Natural killer cell treated with Interleukin-12 subunit alpha and Interleukin-12 subunit beta and Interleukin-15 and Interleukin-18, amount 100 ng/mL, for 72 hours (primary cell): ENCODE measurements at regions not wholly inside any gene's neighbourhood (a gene's known extent, or its start where the extent isn't known, plus 50 kb on each side); places are given as distances from the start of the nearest gene placed in this dataset.

Source experiments
- ATAC-seq, 2 donors: fragments of 150-1000 bp; cut with Tn5 transposase in 1 of 2; sonication (Bioruptor Pico), chemical (Tn5 transposase) in 1 of 2; 2 replicates each; pipeline ENCODE4 v1.10.0; 2021
- DNase-seq: peaks from one replicate; pipeline ENCODE4 v3.0.0; 2022; ENCODE audit warnings: low spot score
- H3K27ac Mint-ChIP-seq, 2 donors: 1 replicate in 1 of 2; 2 replicates in 1 of 2; pipeline ENCODE4 v1.8.0; 2022; ENCODE audit warnings: mixed read lengths in 2 of 2, mild to moderate bottlenecking in 1 of 2, moderate library complexity in 1 of 2
- H3K27me3 Mint-ChIP-seq, 2 donors: 1 replicate in 1 of 2; 2 replicates in 1 of 2; pipeline ENCODE4 v1.8.0; 2022; ENCODE audit warnings: mixed read lengths in 2 of 2
- H3K36me3 Mint-ChIP-seq: one replicate; pipeline ENCODE4 v1.8.0; 2022; ENCODE audit warnings: mixed read lengths
- H3K4me1 Mint-ChIP-seq, 2 donors: 1 replicate in 1 of 2; 2 replicates in 1 of 2; pipeline ENCODE4 v1.8.0; 2022; ENCODE audit warnings: low read depth in 2 of 2, mixed read lengths in 2 of 2, mild to moderate bottlenecking in 1 of 2
- H3K4me3 Mint-ChIP-seq: one replicate; pipeline ENCODE4 v1.8.0; 2022; ENCODE audit warnings: mixed read lengths
- H3K9me3 Mint-ChIP-seq: 2 replicates; pipeline ENCODE4 v1.8.0; 2022; ENCODE audit warnings: mixed read lengths

DNA sequence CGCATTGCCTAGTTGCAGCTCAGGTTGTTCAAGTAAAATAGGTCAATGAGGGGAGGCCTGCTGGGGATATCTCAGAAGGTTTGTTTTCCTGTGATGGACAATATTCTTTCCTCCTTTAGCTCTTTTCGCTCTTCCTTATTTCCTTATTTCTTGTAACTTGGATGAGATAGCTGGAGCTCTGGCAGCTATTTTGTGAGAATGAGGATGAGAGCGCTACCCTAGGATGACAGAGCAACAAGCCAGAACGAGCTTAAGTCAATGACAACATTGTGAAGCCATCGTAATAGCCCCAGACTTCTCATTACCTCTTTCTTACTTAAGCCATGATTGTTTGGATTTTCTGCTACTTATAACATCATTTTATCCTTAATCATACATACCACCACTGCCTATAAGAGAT is 124.3 kb upstream of the GATB start:
- H3K4me3 Mint-ChIP-seq, result no peak overlapping the region

GRCh38 chr4:151883747-151884146 is 122.9 kb upstream of the GATB start:
- H3K4me1 Mint-ChIP-seq, result peaks cover 0 to 12% of the 10 kb centered on the region in 2 donors
- no peak for DNase-seq
- ATAC-seq, result no peak
- H3K4me3 Mint-ChIP-seq, result no peak overlapping the region
- no peaks in the 10 kb centered on the region for H3K36me3 Mint-ChIP-seq
- no peak overlapping the region for H3K27ac Mint-ChIP-seq
- no peaks in the 10 kb centered on the region for H3K27me3 Mint-ChIP-seq
- H3K9me3 Mint-ChIP-seq, result no peaks in the 10 kb centered on the region

More for the DNA sequence above, 124.3 kb upstream of the GATB start:
- no peak overlapping the region for H3K27ac Mint-ChIP-seq
- no peaks in the 10 kb centered on the region for H3K9me3 Mint-ChIP-seq
- peaks cover 0 to 12% of the 10 kb centered on the region in 2 donors for H3K4me1 Mint-ChIP-seq
- DNase-seq (no peak), ATAC-seq (no peak)
- H3K36me3 Mint-ChIP-seq, result no peaks in the 10 kb centered on the region
- no peaks in the 10 kb centered on the region for H3K27me3 Mint-ChIP-seq

GRCh38 chr4:151882072-151882803 is 121.4 kb upstream of the GATB start:
- Mint-ChIP-seq H3K27ac (no peak overlapping the region), H3K4me3 (no peak overlapping the region), H3K36me3 (no peaks in the 10 kb centered on the region), H3K4me1 (peaks cover 0 to under 1% of the 10 kb centered on the region in 2 donors), H3K9me3 (no peaks in the 10 kb centered on the region), H3K27me3 (no peaks in the 10 kb centered on the region)
- ATAC-seq, result peak in 1 of 2 donors; percentile 60
- no peak for DNase-seq

DNA sequence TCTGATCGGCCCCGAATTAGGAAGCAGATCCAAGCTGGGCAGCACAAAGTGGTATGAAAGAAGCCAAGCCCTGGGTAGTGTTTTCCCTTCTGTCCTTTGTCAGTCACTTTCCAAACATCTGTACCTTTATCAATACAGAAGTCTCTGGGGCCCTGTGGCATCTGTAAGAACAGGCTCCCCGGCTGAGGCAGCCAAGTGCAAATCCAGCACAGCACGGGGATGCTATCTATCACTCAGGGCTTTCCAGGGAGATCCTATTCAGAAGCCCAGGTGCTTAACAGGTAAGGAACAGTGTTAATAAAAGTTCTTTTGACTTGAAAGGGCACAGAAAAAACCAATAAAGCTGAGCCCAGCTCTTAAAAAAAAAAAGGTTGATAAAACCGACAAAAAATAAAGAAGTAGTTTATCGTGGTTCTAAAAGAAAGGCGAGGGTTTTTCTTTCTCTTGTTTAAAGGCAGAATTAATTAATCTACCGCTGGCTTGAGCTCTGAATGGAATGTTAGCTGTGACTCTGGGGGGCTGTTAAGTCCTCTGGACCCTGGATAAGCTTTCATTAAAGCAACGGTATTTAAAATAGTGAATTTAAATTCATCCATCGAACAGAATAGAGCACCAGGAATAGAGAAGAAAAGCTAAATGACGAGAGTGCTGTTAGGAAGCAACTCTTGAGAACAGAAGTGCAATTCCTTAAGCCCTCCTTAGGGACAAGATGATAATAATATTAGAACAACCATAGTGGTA is 119.1 kb upstream of the GATB start:
- DNase-seq (no peak), ATAC-seq (no peak)
- Mint-ChIP-seq H3K27ac (no peak overlapping the region), H3K36me3 (no peaks in the 10 kb centered on the region), H3K27me3 (peaks cover 0 to 2% of the 10 kb centered on the region in 2 donors), H3K9me3 (no peaks in the 10 kb centered on the region), H3K4me3 (no peak overlapping the region), H3K4me1 (no peaks in the 10 kb centered on the region)

DNA sequence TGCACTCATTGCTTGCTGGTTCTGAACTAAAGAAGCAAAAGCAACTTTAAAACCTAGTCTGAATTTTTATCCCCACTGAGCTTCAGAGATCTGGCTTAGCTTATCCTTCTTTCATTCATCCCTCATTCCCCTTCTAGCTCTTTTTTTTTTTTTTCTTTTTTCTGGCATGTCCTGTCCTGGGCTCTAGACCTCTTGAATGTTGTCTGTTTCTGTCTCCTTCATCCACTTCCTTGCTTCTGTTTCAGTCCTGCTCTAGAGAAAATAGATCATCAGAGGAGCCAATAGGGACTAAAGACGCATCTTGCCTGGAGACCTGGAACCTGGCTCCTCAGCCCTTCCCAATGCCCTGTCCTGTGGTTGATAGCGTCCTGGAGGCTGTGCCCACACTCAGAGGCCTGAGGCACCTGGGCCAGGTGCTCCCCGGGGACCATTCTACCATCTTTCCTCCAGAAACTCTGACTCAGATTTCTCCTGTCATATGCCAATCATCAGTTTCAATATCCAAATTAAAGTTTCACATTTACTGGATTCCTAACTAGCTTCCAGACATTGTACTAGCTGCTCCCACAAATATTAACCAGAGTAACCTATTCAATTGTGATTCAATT is 115.7 kb upstream of the GATB start:
- Mint-ChIP-seq H3K4me1 (no peaks in the 10 kb centered on the region), H3K27ac (no peak overlapping the region), H3K27me3 (peaks cover 7 to 18% of the 10 kb centered on the region in 2 donors), H3K36me3 (no peaks in the 10 kb centered on the region), H3K9me3 (no peaks in the 10 kb centered on the region), H3K4me3 (no peak overlapping the region)
- no peak for DNase-seq
- no peak for ATAC-seq

GRCh38 chr4:151874328-151874727 is 113.5 kb upstream of the GATB start:
- no peaks in the 10 kb centered on the region for H3K9me3 Mint-ChIP-seq
- H3K27ac Mint-ChIP-seq, result no peak overlapping the region
- H3K27me3 Mint-ChIP-seq, result peaks cover 9 to 19% of the 10 kb centered on the region in 2 donors
- no peak for ATAC-seq
- no peak for DNase-seq
- H3K4me1 Mint-ChIP-seq, result no peaks in the 10 kb centered on the region
- H3K36me3 Mint-ChIP-seq, result no peaks in the 10 kb centered on the region
- H3K4me3 Mint-ChIP-seq, result no peak overlapping the region

DNA sequence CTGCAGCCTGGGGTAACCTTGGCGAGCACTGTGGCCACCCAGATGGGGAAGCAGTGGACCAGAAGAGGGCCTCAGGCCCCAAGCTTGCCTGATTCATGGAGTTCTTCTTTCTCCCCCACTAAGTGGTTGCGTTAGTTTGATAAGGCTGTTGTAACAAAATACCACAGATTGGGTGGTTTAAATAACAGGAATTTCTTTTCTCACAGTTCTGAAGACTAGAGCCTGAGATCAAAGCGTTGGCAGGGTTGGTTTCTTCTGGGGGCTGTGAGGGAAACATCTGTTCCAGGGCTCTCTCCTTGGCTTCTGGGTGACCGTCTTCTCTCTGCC is 105.7 kb upstream of the GATB start:
- no peak overlapping the region for H3K27ac Mint-ChIP-seq
- ATAC-seq (no peak), DNase-seq (no peak)
- H3K36me3 Mint-ChIP-seq, result no peaks in the 10 kb centered on the region
- no peaks in the 10 kb centered on the region for H3K4me1 Mint-ChIP-seq
- no peaks in the 10 kb centered on the region for H3K9me3 Mint-ChIP-seq
- H3K27me3 Mint-ChIP-seq, result peaks cover 10 to 13% of the 10 kb centered on the region in 2 donors
- no peak overlapping the region for H3K4me3 Mint-ChIP-seq

- H3K27me3 Mint-ChIP-seq, result peaks cover 14 to 15% of the 10 kb centered on the region in 2 donors
- H3K4me3 Mint-ChIP-seq, result no peak overlapping the region
- ATAC-seq, result no peak
- no peaks in the 10 kb centered on the region for H3K4me1 Mint-ChIP-seq
- DNase-seq, result no peak
- H3K9me3 Mint-ChIP-seq, result no peaks in the 10 kb centered on the region
- H3K27ac Mint-ChIP-seq, result no peak overlapping the region
- no peaks in the 10 kb centered on the region for H3K36me3 Mint-ChIP-seq
Observed at GRCh38 chr4:151865744-151866591, 105.2 kb upstream of the GATB start.

- no peak for ATAC-seq
- no peak for DNase-seq
- Mint-ChIP-seq H3K36me3 (no peaks in the 10 kb centered on the region), H3K4me3 (no peak overlapping the region), H3K9me3 (no peaks in the 10 kb centered on the region), H3K4me1 (no peaks in the 10 kb centered on the region), H3K27ac (no peak overlapping the region), H3K27me3 (peaks cover 15 to 17% of the 10 kb centered on the region in 2 donors)
Observed at GRCh38 chr4:151865312-151865711, 104.5 kb upstream of the GATB start.

- H3K4me3 Mint-ChIP-seq, result no peak overlapping the region
- DNase-seq (no peak), ATAC-seq (no peak)
- H3K27ac Mint-ChIP-seq, result no peak overlapping the region
- peaks cover 17 to 22% of the 10 kb centered on the region in 2 donors for H3K27me3 Mint-ChIP-seq
- H3K4me1 Mint-ChIP-seq, result no peaks in the 10 kb centered on the region
- H3K36me3 Mint-ChIP-seq, result no peaks in the 10 kb centered on the region
- H3K9me3 Mint-ChIP-seq, result no peaks in the 10 kb centered on the region
Observed at GRCh38 chr4:151864068-151864467, 103.3 kb upstream of the GATB start.

- Mint-ChIP-seq H3K27ac (no peak overlapping the region), H3K27me3 (peaks cover 25 to 35% of the 10 kb centered on the region in 2 donors), H3K9me3 (no peaks in the 10 kb centered on the region), H3K36me3 (no peaks in the 10 kb centered on the region), H3K4me1 (no peaks in the 10 kb centered on the region), H3K4me3 (no peak overlapping the region)
- ATAC-seq (no peak), DNase-seq (no peak)
Observed at GRCh38 chr4:151862766-151863165, 102.0 kb upstream of the GATB start.

- H3K9me3 Mint-ChIP-seq, result no peaks in the 10 kb centered on the region
- no peaks in the 10 kb centered on the region for H3K4me1 Mint-ChIP-seq
- H3K27me3 Mint-ChIP-seq, result peaks cover 27 to 47% of the 10 kb centered on the region in 2 donors
- H3K36me3 Mint-ChIP-seq, result no peaks in the 10 kb centered on the region
- DNase-seq, result no peak
- no peak overlapping the region for H3K4me3 Mint-ChIP-seq
- ATAC-seq, result no peak
- no peak overlapping the region for H3K27ac Mint-ChIP-seq
Observed at GRCh38 chr4:151860561-151861093, 99.8 kb upstream of the GATB start.

DNA sequence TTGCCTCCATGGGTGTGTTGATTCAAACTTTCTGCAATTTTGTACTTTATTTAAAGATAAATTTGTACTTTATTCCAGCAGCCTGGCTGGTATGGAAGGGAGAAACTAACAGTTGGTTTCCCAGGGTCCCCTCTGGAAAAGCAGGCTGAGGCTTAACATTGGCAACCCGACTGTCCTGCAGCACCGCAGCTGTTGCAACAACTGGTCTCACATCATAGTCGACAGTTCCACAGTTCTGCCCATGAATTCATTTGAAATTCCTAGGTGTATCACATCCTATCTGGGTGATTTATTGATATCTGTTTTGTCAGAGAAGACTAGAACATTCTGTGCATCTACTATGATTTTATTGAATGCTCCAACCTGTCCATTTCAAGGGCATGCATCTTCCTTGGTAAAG is 98.8 kb upstream of the GATB start:
- no peak for ATAC-seq

More for the DNA sequence above, 98.8 kb upstream of the GATB start:
- Mint-ChIP-seq H3K36me3 (no peaks in the 10 kb centered on the region), H3K27me3 (peaks cover 23 to 41% of the 10 kb centered on the region in 2 donors), H3K9me3 (no peaks in the 10 kb centered on the region), H3K4me1 (no peaks in the 10 kb centered on the region), H3K27ac (no peak overlapping the region), H3K4me3 (no peak overlapping the region)
- DNase-seq, result no peak
